OCI-LY1 (cell line): ENCODE measurements at regions not wholly inside any gene's neighbourhood (a gene's known extent, or its start where the extent isn't known, plus 50 kb on each side); places are given as distances from the start of the nearest gene placed in this dataset.
A peak's percentile ranks its signal among the peaks of the same experiment; 100 is the strongest.
"Not testable (repeated sequence)": the region's sequence is repeated elsewhere in the genome, so short reads cannot be mapped to it uniquely, and the experiment has no call there.

Experiments used
- H2AFZ ChIP-seq: fragments of 200-600 bp; sonication (generic), shearing (Covaris generic); 2 replicates; pipeline ENCODE4 v1.6.0; 2014; ENCODE audit warnings: antibody characterized with exemption, mild to moderate bottlenecking, low read length
- H3F3A ChIP-seq: fragments of 200-600 bp; sonication (generic), shearing (Covaris generic); 2 replicates; pipeline ENCODE4 v1.6.0; 2014; ENCODE audit warnings: mild to moderate bottlenecking, antibody characterized with exemption, low read length, moderate library complexity; ENCODE audit not compliant: insufficient read depth
- H3K27ac ChIP-seq: fragments of 200-600 bp; sonication (generic); 2 replicates; pipeline ENCODE4 v1.5.1; 2014; ENCODE audit warnings: low read length, mixed run types, mild to moderate bottlenecking, low read depth; ENCODE audit not compliant: poor library complexity, severe bottlenecking
- H3K27me3 ChIP-seq: fragments of 200-600 bp; sonication (generic); 2 replicates; pipeline ENCODE4 v1.6.0; 2014; ENCODE audit warnings: antibody characterized with exemption, mild to moderate bottlenecking, low read length, moderate library complexity; ENCODE audit not compliant: insufficient read depth
- H3K36me3 ChIP-seq: fragments of 200-600 bp; sonication (generic); 2 replicates; pipeline ENCODE4 v1.6.1; 2014; ENCODE audit warnings: mild to moderate bottlenecking, antibody characterized with exemption, low read length, moderate library complexity, mixed read lengths; ENCODE audit not compliant: insufficient read depth
- H3K4me1 ChIP-seq: fragments of 200-600 bp; sonication (generic); 2 replicates; pipeline ENCODE4 v1.5.1; 2014; ENCODE audit warnings: mild to moderate bottlenecking, low read length, moderate library complexity; ENCODE audit not compliant: insufficient read depth, severe bottlenecking
- H3K4me2 ChIP-seq: fragments of 200-600 bp; sonication (generic), shearing (Covaris generic); 2 replicates; pipeline ENCODE4 v1.6.1; 2014; ENCODE audit warnings: low read length
- H3K4me3 ChIP-seq: fragments of 200-600 bp; sonication (generic); 2 replicates; pipeline ENCODE4 v1.5.1; 2014; ENCODE audit warnings: low read length, low read depth, mild to moderate bottlenecking, mixed read lengths; ENCODE audit not compliant: poor library complexity, severe bottlenecking
- H3K79me2 ChIP-seq: fragments of 200-600 bp; shearing (Covaris generic); 2 replicates; pipeline ENCODE4 v1.6.1; 2016; ENCODE audit warnings: mixed run types, low read length, mixed read lengths; ENCODE audit not compliant: insufficient read depth
- H3K9ac ChIP-seq: fragments of 200-600 bp; sonication (generic), shearing (Covaris generic); 2 replicates; pipeline ENCODE4 v1.6.1; 2014; ENCODE audit warnings: mild to moderate bottlenecking, low read length, mixed read lengths
- H3K9me2 ChIP-seq: fragments of 200-600 bp; sonication (generic), shearing (Covaris generic); 2 replicates; pipeline ENCODE4 v1.6.1; 2014; ENCODE audit warnings: low read depth, mild to moderate bottlenecking, low read length, mixed read lengths
- H3K9me3 ChIP-seq: fragments of 200-600 bp; shearing (Covaris generic); 2 replicates; pipeline ENCODE4 v1.6.1; 2014; ENCODE audit warnings: low read length, mixed read lengths
- H4K20me1 ChIP-seq: fragments of 200-600 bp; sonication (generic), shearing (Covaris generic); 2 replicates; pipeline ENCODE4 v1.6.0; 2016; ENCODE audit warnings: mild to moderate bottlenecking, low read length; ENCODE audit not compliant: insufficient read depth
- CTCF ChIP-seq: fragments of 200-600 bp; sonication (generic), shearing (Covaris generic); IDR thresholded peaks from 2 replicates; pipeline ENCODE4 v1.5.1; 2017; ENCODE audit warnings: mild to moderate bottlenecking, antibody characterized with exemption, low read length, moderate library complexity, mixed read lengths
- EZH2 ChIP-seq: fragments of 200-600 bp; sonication (generic), shearing (Covaris generic); IDR thresholded peaks from 2 replicates; pipeline ENCODE4 v1.8.0; 2017; ENCODE audit warnings: borderline replicate concordance, mixed run types, mild to moderate bottlenecking, antibody characterized with exemption, low read length, moderate library complexity, mixed read lengths

GRCh38 chr18:14991934-14992445, 244.0 kb downstream of the ANKRD30B start:
- not testable (repeated sequence) for H3K79me2 ChIP-seq, H3K27ac ChIP-seq, H2AFZ ChIP-seq, H3K36me3 ChIP-seq, H3K9me3 ChIP-seq, H3K27me3 ChIP-seq, H4K20me1 ChIP-seq, H3K4me2 ChIP-seq, H3F3A ChIP-seq, H3K9me2 ChIP-seq, H3K4me3 ChIP-seq, H3K9ac ChIP-seq, H3K4me1 ChIP-seq
- peak; percentile 44; the same call in 1 of the 2 replicates for TF ChIP-seq CTCF

GRCh38 chr18:14992758-14993157, 244.8 kb downstream of the ANKRD30B start:
- H3K36me3 ChIP-seq, H3K79me2 ChIP-seq, H4K20me1 ChIP-seq, H3K27me3 ChIP-seq, H3K9me2 ChIP-seq, H3F3A ChIP-seq, H3K4me3 ChIP-seq, H2AFZ ChIP-seq, H3K4me2 ChIP-seq, H3K9me3 ChIP-seq, H3K4me1 ChIP-seq, H3K9ac ChIP-seq, H3K27ac ChIP-seq: not testable (repeated sequence)

GRCh38 chr18:14995023-14995422, 247.1 kb downstream of the ANKRD30B start:
- H3K9me2 ChIP-seq, H3F3A ChIP-seq, H3K4me3 ChIP-seq, H4K20me1 ChIP-seq, H3K79me2 ChIP-seq, H3K4me1 ChIP-seq, H3K36me3 ChIP-seq, H3K9ac ChIP-seq, H3K27me3 ChIP-seq, H2AFZ ChIP-seq, H3K27ac ChIP-seq, H3K4me2 ChIP-seq, H3K9me3 ChIP-seq: not testable (repeated sequence)

GRCh38 chr18:14997357-14997756, 249.4 kb downstream of the ANKRD30B start:
- H4K20me1 ChIP-seq, result no peaks in the 10 kb centered on the region
- TF ChIP-seq CTCF (no peak), EZH2 (no peak)
- H3K79me2 ChIP-seq, result no peaks in the 10 kb centered on the region
- H3K4me2 ChIP-seq, result no peak overlapping the region
- no peaks in the 10 kb centered on the region for H3K27me3 ChIP-seq
- no peak overlapping the region for H2AFZ ChIP-seq
- no peaks in the 10 kb centered on the region for H3F3A ChIP-seq
- H3K9me3 ChIP-seq, result no peaks in the 10 kb centered on the region
- H3K36me3 ChIP-seq, result no peaks in the 10 kb centered on the region
- H3K4me3 ChIP-seq, result no peak overlapping the region
- no peak overlapping the region for H3K27ac ChIP-seq
- H3K9ac ChIP-seq, result no peak overlapping the region
- no peaks in the 10 kb centered on the region for H3K4me1 ChIP-seq
- H3K9me2 ChIP-seq, result no peaks in the 10 kb centered on the region

- not testable (repeated sequence) for H3K9me2 ChIP-seq, H3K79me2 ChIP-seq, H3K4me3 ChIP-seq, H3K4me2 ChIP-seq, H3K27ac ChIP-seq, H2AFZ ChIP-seq, H3F3A ChIP-seq, H3K4me1 ChIP-seq, H3K27me3 ChIP-seq, H3K36me3 ChIP-seq, H4K20me1 ChIP-seq, H3K9ac ChIP-seq, H3K9me3 ChIP-seq
Measured at GRCh38 chr18:14997899-14998298, 249.9 kb downstream of the ANKRD30B start.

GRCh38 chr18:14998360-14999042, 250.5 kb downstream of the ANKRD30B start:
- H3K27me3 ChIP-seq, H3K4me1 ChIP-seq, H2AFZ ChIP-seq, H3K9me2 ChIP-seq, H3K4me3 ChIP-seq, H3K79me2 ChIP-seq, H3K36me3 ChIP-seq, H3K27ac ChIP-seq, H3K9me3 ChIP-seq, H3K9ac ChIP-seq, H4K20me1 ChIP-seq, H3F3A ChIP-seq, H3K4me2 ChIP-seq: not testable (repeated sequence)
